GM21529 (cell line): ENCODE measurements at regions not wholly inside any gene's neighbourhood (a gene's known extent, or its start where the extent isn't known, plus 50 kb on each side); places are given as distances from the start of the nearest gene placed in this dataset.

Source experiments
- ATAC-seq: cut with Tn5 transposase; IDR thresholded peaks from one replicate; pipeline ENCODE4 v1.9.1; 2021; ENCODE audit not compliant: unreplicated experiment

GRCh38 chr6:167049275-167049674 is 50.1 kb downstream of the CEP43 start:
- no peak for ATAC-seq

- no peak for ATAC-seq
These were observed 51.7 kb downstream of the CEP43 start for GRCh38 chr6:167050903-167051302.

DNA sequence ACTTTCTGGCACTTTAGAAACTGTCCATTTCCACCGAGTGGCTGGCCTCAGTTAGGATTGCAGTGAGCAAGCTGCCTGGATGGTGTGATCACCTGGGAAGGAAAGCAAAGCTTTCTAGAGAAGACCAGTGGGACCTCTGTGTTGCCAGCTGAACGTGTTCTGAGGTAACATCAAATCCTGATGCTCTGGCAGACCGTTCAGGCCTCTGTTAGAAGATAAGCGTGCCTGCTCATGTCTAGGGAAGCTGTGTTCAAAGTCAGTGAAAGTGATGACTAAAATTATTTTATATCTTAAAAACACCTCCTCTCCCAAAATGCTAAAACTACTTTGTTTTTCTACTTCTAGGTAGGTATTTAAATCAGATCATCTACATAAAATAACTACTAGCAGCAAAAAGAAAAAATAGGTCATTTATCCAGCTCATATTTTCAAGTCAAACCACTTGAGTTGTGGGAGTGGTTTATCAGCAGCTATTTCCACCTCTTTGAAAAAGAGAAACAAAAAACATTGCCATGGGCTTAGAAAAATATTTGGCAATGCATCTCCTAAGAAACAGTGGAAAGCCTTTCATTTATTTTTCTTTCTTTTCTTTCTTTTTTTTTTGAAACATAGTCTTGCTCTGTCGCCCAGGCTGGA is 54.8 kb downstream of the CEP43 start:
- no peak for ATAC-seq

- no peak for ATAC-seq
These were observed 55.8 kb downstream of the CEP43 start for GRCh38 chr6:167054987-167055386.

- peak; percentile 98 for ATAC-seq
These were observed 57.2 kb downstream of the CEP43 start for GRCh38 chr6:167056370-167056769.

DNA sequence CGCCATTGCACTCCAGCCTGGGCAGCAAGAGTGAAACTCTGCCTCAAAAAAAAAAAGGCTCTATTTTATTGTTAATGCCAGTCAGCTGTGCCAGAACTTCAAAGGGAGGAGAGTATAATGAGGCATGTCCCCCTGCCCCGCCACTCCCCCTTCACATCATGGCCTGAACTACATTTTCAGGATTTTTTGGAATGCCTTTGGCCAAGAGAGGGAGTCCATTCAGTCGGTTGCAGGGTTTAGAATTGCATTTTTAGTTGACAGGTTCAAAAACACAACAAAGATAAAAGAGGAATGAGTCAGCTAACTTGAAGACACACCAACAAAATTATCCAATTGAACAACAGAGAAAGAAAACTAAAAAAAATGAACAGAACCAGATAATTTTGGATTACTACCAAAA is 59.1 kb downstream of the CEP43 start:
- ATAC-seq: no peak
